ENCODE measurements at regions not wholly inside any gene's neighbourhood (a gene's known extent, or its start where the extent isn't known, plus 50 kb on each side); places are given as distances from the start of the nearest gene placed in this dataset.
A peak's percentile ranks its signal among the peaks of the same experiment; 100 is the strongest.
"Not testable (repeated sequence)": the region's sequence is repeated elsewhere in the genome, so short reads cannot be mapped to it uniquely, and the experiment has no call there.

DNA sequence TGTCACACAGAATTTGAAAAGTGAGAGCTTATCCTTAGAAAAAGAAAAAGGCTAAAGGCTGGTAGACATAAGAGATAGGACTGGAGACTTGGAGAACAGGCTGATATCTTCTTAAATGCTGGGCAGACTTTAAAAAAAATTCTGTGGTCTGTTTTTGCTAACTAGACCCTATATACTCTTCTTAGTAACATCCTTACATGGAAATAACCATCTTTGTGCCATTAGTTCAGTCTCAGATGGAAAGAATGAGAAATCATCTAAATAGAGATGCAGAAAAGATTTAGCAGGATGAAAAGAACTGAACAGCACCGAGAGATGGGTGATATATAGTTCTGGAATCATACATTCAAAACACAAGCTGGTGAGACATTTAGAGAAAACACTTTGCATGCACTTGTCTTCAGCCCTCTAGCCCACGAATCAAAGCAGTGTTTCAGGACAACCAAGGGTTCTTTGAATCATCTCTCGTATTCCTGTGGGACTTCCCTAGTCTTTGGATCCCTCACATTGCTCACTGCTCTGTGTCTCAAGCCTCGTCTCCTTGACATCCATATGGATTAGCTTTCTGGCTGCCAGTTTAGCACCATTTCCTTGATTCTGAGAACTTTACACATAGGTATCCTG, 93.0 kb upstream of the LYSMD4 start:
- TF ChIP-seq, protein P1, sequence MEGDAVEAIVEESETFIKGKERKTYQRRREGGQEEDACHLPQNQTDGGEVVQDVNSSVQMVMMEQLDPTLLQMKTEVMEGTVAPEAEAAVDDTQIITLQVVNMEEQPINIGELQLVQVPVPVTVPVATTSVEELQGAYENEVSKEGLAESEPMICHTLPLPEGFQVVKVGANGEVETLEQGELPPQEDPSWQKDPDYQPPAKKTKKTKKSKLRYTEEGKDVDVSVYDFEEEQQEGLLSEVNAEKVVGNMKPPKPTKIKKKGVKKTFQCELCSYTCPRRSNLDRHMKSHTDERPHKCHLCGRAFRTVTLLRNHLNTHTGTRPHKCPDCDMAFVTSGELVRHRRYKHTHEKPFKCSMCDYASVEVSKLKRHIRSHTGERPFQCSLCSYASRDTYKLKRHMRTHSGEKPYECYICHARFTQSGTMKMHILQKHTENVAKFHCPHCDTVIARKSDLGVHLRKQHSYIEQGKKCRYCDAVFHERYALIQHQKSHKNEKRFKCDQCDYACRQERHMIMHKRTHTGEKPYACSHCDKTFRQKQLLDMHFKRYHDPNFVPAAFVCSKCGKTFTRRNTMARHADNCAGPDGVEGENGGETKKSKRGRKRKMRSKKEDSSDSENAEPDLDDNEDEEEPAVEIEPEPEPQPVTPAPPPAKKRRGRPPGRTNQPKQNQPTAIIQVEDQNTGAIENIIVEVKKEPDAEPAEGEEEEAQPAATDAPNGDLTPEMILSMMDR (IDR thresholded peaks at IDR 0.05; ENCODE audit: borderline replicate concordance, insufficient read depth, low read depth, low read length): no peak
- no peak overlapping the region for H3K4me3 ChIP-seq (ENCODE audit: low read depth, low read length)

DNA sequence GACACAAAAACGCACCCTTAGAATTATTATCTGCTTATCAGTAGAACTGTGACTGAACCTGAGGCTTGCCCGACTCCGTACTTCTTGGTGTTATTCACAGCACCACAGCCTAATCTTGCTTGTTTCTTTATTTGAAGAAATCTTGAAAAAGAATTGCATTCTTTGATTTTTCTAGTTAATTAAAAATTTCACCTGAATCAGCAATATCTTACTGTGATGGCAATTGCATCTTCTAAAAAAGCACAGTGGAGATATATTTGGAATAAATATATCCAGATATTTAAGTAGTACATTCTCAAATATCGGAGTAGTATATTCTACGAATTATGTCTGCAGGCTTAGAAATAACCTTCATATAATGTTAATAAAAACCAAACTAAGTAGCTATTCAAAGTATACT, 90.1 kb upstream of the LYSMD4 start:
- H3K4me3 ChIP-seq (ENCODE audit: low read depth, low read length): no peak overlapping the region
- TF ChIP-seq, protein P1 (IDR thresholded peaks at IDR 0.05; ENCODE audit: borderline replicate concordance, insufficient read depth, low read depth, low read length): no peak

DNA sequence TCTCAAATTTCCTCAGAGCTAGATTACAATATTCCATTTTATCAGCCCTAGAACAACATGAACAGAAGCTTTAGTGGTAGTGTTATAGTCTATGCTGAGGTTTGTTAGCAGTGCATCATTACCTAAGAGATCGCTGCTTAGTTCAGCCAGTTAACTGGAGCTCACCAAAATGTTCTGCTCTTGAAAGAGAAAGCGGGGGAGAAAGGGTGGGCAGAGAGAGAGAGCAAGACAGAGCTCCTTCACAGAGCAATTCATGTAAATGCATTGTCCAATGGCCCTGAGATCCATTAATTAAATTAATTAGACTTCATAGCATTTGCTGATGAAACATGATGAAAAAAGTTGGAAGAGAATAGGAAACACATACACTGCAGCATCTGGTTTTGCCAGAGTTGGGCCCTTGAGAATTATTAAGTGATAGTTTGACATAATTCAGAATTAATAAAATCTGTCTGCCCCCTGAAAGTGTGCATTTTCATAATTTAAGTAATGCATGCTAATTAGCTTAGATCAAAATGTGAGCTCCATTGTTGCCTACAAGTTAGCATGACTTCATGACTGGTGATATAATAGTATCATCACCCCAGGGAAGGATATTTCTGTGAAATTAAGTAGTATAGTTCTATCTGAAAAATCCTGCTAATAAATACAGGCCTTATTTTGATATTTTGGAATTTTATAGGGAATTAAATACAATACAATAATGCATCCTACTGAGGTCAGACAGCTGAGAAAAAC, 86.9 kb upstream of the LYSMD4 start:
- no peak overlapping the region for H3K4me3 ChIP-seq (ENCODE audit: low read depth, low read length)
- TF ChIP-seq, protein P1 (IDR thresholded peaks at IDR 0.05; ENCODE audit: borderline replicate concordance, insufficient read depth, low read depth, low read length): no peak

DNA sequence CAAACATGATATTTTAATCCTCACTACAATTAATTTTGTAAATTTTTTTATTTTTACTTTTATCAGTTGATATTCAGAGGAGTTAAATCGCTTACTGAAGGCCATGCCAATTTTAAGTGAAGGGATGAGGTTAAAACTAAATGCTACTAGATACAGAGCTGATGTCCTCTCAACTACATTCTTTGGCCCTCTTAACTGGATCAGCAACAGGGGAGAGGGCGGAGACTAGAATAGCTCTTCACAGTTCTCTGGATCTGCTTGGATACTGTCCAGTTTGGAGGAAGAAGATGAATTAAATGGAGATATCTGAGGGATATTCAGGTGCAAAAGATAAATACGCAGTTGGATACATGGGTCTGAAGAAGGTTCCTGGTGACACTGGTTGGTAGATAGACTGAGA, 85.6 kb upstream of the LYSMD4 start:
- H3K4me3 ChIP-seq (ENCODE audit: low read depth, low read length): no peak overlapping the region
- TF ChIP-seq, protein P1 (IDR thresholded peaks at IDR 0.05; ENCODE audit: borderline replicate concordance, insufficient read depth, low read depth, low read length): no peak

DNA sequence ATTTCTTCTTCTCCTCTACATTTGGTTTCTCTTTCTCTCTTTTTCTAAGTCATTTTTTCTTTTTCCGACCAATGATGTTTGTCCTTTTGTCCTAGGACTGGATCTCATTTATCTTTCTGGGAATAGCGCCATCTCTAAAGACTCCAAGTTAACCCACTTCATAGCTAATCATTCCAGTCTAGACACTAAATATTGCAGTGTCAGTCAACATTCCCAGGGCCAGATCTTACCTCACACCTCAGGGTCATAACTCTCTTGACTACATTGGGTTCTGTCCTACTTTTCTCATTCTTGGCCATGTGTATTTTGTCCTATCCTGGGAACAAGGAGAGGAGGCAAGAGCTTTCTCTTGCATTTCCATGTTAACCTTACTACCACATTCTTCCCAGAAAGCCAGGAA, 83.6 kb upstream of the LYSMD4 start:
- H3K4me3 ChIP-seq (ENCODE audit: low read depth, low read length): not testable (repeated sequence)

DNA sequence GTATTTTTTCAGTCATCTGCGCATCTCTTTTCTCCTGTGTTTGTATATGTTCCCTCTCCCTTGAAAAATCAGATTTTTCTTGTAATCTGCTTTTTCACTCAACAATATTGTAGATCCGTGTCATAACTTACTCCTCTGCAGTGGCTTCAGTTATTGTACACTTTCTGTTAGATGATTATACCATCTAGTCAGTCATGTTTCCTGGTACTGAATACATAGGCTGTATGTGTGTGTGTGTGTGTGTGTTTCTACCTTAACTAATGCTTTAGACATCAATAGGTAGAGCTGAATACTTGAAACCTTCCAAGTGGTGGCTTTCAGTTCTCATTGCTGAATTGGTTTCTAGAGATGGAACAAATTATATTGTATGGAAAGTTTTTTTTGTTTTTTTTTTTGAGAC, 77.4 kb upstream of the LYSMD4 start:
- not testable (repeated sequence) for H3K4me3 ChIP-seq (ENCODE audit: low read depth, low read length)

DNA sequence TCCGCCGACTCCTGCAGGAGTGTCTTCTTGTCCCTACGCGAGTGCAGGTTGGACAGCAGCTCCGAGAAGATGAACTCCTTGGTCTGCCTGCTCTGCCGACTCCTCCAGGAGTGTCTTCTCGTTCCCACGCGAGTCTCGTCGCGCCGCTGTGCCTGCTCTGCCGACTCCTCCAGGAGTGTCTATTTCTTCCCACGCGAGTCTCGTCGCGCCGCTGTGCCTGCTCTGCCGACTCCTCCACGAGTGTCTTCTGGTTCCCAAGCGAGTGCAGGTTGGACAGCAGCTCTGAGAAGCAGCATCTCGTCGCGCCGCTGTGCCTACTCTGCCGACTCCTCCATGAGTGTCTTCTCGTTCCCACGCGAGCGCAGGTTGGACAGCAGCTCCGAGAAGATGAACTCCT, 66.6 kb upstream of the LYSMD4 start:
- not testable (repeated sequence) for H3K4me3 ChIP-seq (ENCODE audit: low read depth, low read length)

DNA sequence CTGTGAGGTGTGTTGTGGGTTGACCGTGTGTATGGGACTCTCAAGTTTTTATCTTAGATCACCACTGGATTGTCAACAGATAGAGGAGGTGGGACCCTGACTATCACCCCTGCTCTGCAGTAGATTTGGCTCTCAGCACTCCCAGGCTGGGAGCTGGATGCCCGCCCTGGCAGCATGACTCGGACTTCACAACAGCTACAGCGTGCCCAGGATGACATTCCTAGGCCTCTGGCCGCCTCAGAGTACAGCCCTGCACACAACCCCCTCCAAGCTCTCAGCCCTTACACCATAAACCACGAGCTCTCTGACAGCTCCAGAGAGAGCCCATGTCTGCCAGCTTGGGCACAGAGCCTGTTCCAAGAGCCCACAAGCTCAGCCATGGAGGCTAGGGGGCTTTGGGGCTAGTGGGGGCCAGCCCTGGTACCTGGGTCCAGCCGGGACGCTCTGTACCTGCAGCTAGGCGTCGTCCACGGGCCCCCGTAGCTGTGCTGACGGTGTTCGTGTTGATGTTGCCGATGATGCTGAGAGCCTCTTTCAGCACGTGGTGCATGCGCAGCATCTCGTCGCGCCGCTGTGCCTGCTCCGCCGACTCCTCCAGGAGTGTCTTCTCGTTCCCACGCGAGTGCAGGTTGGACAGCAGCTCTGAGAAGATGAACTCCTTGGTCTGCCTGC, 66.1 kb upstream of the LYSMD4 start:
- H3K4me3 ChIP-seq (ENCODE audit: low read depth, low read length): not testable (repeated sequence)

DNA sequence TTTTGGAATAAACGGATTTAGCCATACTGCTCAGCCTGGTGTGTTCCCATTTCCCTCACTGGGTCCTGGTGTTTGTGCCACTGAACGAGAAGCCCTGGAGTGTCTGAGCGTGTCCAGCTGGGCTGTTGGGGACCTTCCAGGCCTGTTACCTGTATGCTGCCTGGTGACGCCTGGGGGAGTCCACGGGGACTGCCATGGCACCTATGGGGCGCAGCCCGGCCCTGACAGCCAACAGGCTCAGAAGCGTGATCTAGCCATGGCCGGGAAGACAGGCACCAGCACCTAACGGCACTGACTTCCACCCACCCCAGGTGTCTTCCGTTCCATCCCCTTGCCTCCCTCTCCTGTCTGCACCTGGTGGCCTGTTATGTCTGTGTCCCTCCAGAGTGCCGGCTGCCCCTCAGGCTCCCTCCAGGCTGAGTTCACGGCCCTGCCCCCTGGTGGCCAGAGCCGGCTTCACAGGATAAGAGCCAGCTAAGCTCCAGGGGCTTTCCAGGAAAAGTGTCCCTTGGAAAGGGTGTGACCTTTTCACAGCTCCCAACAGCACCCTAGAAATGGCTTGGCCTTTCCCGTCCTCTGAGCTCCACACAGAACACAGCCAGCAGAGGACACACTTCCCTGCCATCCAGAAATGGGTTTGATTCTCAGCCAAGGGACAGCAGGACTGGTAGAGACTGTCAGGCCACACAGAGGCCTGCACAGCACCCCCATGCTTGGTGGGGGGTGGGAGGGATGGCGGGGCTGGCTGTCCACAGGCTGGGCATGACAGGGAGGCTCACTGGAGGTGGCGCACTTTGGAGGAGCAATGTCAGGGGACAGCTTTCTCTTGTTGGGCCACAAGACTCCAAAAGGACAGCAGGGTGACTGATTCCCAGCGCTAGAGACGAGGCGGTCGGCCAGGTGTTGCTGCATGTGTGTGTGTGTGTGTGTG, 64.0 kb upstream of the LYSMD4 start:
- H3K4me3 ChIP-seq (ENCODE audit: low read depth, low read length): not testable (repeated sequence)
- TF ChIP-seq, protein P1 (IDR thresholded peaks at IDR 0.05; ENCODE audit: borderline replicate concordance, insufficient read depth, low read depth, low read length): 0 out of 2 replicates have a peak, but pooled peaks have one; percentile 2

DNA sequence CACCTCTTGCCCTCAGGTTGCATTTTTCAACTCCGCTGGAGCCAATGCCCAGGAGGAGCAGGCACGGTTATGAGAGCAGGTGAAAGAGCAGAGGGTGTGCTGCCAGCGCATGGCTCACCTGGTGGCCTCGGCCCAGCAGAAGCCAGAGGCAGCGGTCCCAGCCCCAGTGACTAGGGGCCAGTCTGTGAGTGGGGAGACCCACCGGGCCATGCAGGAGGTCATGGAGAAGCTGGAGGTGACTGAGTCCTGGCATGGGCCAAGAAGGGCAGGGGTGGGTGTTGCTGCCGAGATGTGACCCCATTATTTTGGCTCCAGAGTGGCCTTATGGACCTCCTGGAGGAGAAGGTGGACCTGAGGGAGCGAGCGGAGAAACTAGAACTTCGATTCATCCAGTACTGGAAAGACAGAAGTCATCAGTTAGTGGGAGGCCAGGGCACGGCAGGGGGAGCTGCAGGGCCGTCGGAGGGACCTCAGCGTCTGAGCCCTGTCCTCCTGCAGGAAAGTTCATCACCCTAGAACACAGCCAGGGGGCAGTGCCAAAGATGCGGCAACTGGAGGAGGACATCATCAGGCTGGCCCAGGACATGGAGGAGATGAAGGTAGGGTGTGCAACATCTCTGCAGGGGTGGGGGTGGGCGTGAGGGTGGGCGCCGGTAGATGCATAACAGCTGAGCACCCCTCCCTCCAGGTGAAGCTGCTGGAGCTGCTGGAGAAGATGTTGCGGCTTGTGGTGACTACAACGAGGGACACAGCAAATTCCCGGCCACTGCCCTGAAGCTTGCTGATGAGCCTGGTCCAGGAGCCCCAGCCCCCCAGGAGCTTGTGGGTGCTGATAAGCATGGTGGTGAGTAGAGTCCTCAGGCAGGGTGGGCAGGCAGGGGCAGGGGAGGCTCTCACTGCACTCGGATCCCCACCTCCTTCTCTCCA, 58.9 kb upstream of the LYSMD4 start:
- not testable (repeated sequence) for H3K4me3 ChIP-seq (ENCODE audit: low read depth, low read length)

DNA sequence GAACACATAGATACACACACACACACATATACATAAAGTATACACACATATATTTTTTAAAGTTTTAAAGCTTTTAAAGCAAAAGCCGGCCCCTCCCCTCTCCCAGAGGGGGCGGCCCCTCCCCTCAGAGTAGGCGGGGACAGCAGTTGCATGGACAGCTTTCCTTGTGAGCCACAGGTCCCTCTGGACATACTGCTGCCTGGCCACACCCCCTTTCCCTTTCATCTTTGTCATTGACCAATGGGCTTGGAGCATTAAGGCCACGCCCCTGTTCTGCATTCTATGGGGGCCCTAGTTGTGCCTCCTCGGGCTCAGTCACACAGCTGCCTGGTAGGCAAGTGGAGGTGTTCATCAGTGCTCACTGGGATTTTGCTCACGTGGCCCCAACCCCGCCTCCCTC, 57.5 kb upstream of the LYSMD4 start:
- not testable (repeated sequence) for H3K4me3 ChIP-seq (ENCODE audit: low read depth, low read length)

Measured in GM12875 (cell line).